Spleen (tissue), 7 donors: ENCODE measurements at regions not wholly inside any gene's neighbourhood (a gene's known extent, or its start where the extent isn't known, plus 50 kb on each side); places are given as distances from the start of the nearest gene placed in this dataset.
"Not testable (repeated sequence)": the region's sequence is repeated elsewhere in the genome, so short reads cannot be mapped to it uniquely, and the experiment has no call there.

Source experiments
- POLR2A ChIP-seq, 3 donors: fragments of 450-650 bp; IDR thresholded peaks; one replicate each; pipeline ENCODE4 v1.5.1; 2017; ENCODE audit warnings: antibody characterized with exemption in 3 of 3, mild to moderate bottlenecking in 1 of 3
- TF ChIP-seq, protein P1 (sequence below), 11 experiments: fragments of 200-600 bp in 7 of 11; fragments of 450-650 bp in 4 of 11; sonication (generic) in 4 of 11; IDR thresholded peaks in 8 of 11; conservative IDR thresholded peaks in 3 of 11; 1 replicate in 7 of 11; 2 replicates in 4 of 11; pipeline versions ENCODE4 v1.4.0 to v1.8.0; 2016 to 2021; ENCODE audit warnings: antibody characterized with exemption in 11 of 11, inconsistent platforms in 4 of 11, mild to moderate bottlenecking in 1 of 11
- donor health status: DM: no; HTN: no; CAD: no; lungs with moderate emphysema.
- donor health status: DM: no; HTN: no; CAD: no.
- donor health status: DM: no; HTN: no; CAD: no.

DNA sequence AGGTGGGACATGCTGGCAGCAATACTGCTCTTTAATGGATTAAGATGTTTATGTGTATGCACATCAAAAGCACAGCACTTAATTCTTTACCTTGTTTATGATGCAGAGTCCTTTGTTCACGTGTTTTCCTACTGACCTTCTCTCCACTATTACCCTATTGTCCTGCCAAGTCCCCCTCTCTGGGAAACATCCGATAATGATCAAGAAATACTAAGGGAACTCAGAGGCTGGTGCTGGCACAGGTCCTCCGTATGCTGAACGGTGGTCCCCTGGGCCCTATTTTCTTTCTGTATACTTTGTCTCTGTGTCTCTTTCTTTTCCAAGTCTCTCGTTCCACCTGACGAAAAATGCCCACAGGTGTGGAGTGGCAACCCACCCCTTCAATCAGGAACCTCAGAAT lies 84.0 kb upstream of the ALDH3B2 start:
- TF ChIP-seq, protein P1, sequence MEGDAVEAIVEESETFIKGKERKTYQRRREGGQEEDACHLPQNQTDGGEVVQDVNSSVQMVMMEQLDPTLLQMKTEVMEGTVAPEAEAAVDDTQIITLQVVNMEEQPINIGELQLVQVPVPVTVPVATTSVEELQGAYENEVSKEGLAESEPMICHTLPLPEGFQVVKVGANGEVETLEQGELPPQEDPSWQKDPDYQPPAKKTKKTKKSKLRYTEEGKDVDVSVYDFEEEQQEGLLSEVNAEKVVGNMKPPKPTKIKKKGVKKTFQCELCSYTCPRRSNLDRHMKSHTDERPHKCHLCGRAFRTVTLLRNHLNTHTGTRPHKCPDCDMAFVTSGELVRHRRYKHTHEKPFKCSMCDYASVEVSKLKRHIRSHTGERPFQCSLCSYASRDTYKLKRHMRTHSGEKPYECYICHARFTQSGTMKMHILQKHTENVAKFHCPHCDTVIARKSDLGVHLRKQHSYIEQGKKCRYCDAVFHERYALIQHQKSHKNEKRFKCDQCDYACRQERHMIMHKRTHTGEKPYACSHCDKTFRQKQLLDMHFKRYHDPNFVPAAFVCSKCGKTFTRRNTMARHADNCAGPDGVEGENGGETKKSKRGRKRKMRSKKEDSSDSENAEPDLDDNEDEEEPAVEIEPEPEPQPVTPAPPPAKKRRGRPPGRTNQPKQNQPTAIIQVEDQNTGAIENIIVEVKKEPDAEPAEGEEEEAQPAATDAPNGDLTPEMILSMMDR (IDR thresholded peaks at IDR 0.05 in 8 of 11, conservative IDR thresholded peaks at IDR 0.05 in 3 of 11): not testable (repeated sequence)
- not testable (repeated sequence) for TF ChIP-seq POLR2A (IDR thresholded peaks at IDR 0.05)
